Colonic mucosa (tissue), 4 donors: ENCODE measurements at regions not wholly inside any gene's neighbourhood (a gene's known extent, or its start where the extent isn't known, plus 50 kb on each side); places are given as distances from the start of the nearest gene placed in this dataset.

ENCODE experiments used
- DNase-seq: peaks from one replicate; pipeline ENCODE4 v3.0.0-alpha.2; 2020
- H3K27ac ChIP-seq: fragments of 200-600 bp; one replicate; pipeline ENCODE4 v1.8.0; 2021
- H3K27me3 ChIP-seq: fragments of 200-600 bp; one replicate; pipeline ENCODE4 v1.8.0; 2021
- H3K36me3 ChIP-seq: fragments of 200-600 bp; one replicate; pipeline ENCODE4 v1.8.0; 2021
- H3K4me1 ChIP-seq: fragments of 200-600 bp; one replicate; pipeline ENCODE4 v1.8.0; 2021; ENCODE audit warnings: mild to moderate bottlenecking
- H3K4me3 ChIP-seq: fragments of 200-600 bp; one replicate; pipeline ENCODE4 v1.8.0; 2021
- H3K9ac ChIP-seq, 2 donors: one replicate each; pipeline ENCODE4 v1.7.0; 2013; ENCODE audit warnings: control low read depth in 2 of 2, low read depth in 2 of 2, low read length in 2 of 2
- H3K9me3 ChIP-seq: fragments of 200-600 bp; one replicate; pipeline ENCODE4 v1.8.0; 2021
- CTCF ChIP-seq: fragments of 200-600 bp; IDR thresholded peaks from one replicate; pipeline ENCODE4 v1.8.0; 2022; ENCODE audit warnings: antibody characterized with exemption, mild to moderate bottlenecking
- intact Hi-C: fragments of 100-400 bp; cut with DNase I; formaldehyde crosslinking; loops from one replicate; pipeline ENCODE4 v1.14.1; 2022
- donor health status: healthy.
- donor health status: DM: no; HTN: no; CAD: no.
- donor health status: DM: no; HTN: no; CAD: no.

GRCh38 chr5:171668097-171668412 lies 117.6 kb upstream of the SMIM23 start:
- Histone ChIP-seq H3K9ac (no peak overlapping the region), H3K27ac (no peak overlapping the region), H3K9me3 (no peaks in the 10 kb centered on the region), H3K27me3 (no peaks in the 10 kb centered on the region), H3K4me3 (no peak overlapping the region), H3K4me1 (no peaks in the 10 kb centered on the region), H3K36me3 (no peaks in the 10 kb centered on the region)
- intact Hi-C loops, result no loop called here
- no peak for DNase-seq
- TF ChIP-seq CTCF, result no peak

GRCh38 chr5:171669571-171669970 lies 116.0 kb upstream of the SMIM23 start:
- Histone ChIP-seq H3K4me3 (no peak overlapping the region), H3K27ac (no peak overlapping the region)

GRCh38 chr5:171672556-171672955 lies 113.1 kb upstream of the SMIM23 start:
- no peaks in the 10 kb centered on the region for H3K9me3 ChIP-seq
- no peaks in the 10 kb centered on the region for H3K4me1 ChIP-seq
- H3K27ac ChIP-seq, result no peak overlapping the region
- no peak overlapping the region for H3K4me3 ChIP-seq
- DNase-seq, result no peak
- H3K27me3 ChIP-seq, result no peaks in the 10 kb centered on the region
- H3K36me3 ChIP-seq, result no peaks in the 10 kb centered on the region
- no peak for TF ChIP-seq CTCF
- no peak overlapping the region for H3K9ac ChIP-seq
- intact Hi-C loops, result no loop called here

More at GRCh38 chr5:171669571-171669970, 116.0 kb upstream of the SMIM23 start:
- no peaks in the 10 kb centered on the region for H3K9me3 ChIP-seq
- intact Hi-C loops, result no loop called here
- DNase-seq, result no peak
- H3K4me1 ChIP-seq, result no peaks in the 10 kb centered on the region
- TF ChIP-seq CTCF, result no peak
- H3K27me3 ChIP-seq, result no peaks in the 10 kb centered on the region
- no peaks in the 10 kb centered on the region for H3K36me3 ChIP-seq
- H3K9ac ChIP-seq, result no peak overlapping the region

- Histone ChIP-seq H3K27me3 (no peaks in the 10 kb centered on the region), H3K4me3 (no peak overlapping the region), H3K27ac (no peak overlapping the region), H3K9ac (no peak overlapping the region), H3K4me1 (no peaks in the 10 kb centered on the region), H3K36me3 (no peaks in the 10 kb centered on the region), H3K9me3 (no peaks in the 10 kb centered on the region)
- no peak for DNase-seq
- TF ChIP-seq CTCF, result no peak
- intact Hi-C loops, result no loop called here
Observed at GRCh38 chr5:171673328-171673727, 112.3 kb upstream of the SMIM23 start.

GRCh38 chr5:171673840-171674239 lies 111.8 kb upstream of the SMIM23 start:
- no peaks in the 10 kb centered on the region for H3K9me3 ChIP-seq
- H3K4me3 ChIP-seq, result no peak overlapping the region
- H3K27ac ChIP-seq, result no peak overlapping the region
- no peaks in the 10 kb centered on the region for H3K36me3 ChIP-seq
- no peak for TF ChIP-seq CTCF
- intact Hi-C loops, result no loop called here
- no peaks in the 10 kb centered on the region for H3K4me1 ChIP-seq
- no peaks in the 10 kb centered on the region for H3K27me3 ChIP-seq
- DNase-seq, result no peak
- H3K9ac ChIP-seq, result no peak overlapping the region

- Histone ChIP-seq H3K27ac (no peak overlapping the region), H3K4me3 (no peak overlapping the region), H3K9me3 (no peaks in the 10 kb centered on the region), H3K9ac (no peak overlapping the region), H3K4me1 (no peaks in the 10 kb centered on the region), H3K36me3 (no peaks in the 10 kb centered on the region), H3K27me3 (no peaks in the 10 kb centered on the region)
- no peak for TF ChIP-seq CTCF
- no peak for DNase-seq
- intact Hi-C loops, result no loop called here
Observed at GRCh38 chr5:171675511-171675910, 110.1 kb upstream of the SMIM23 start.
